KMS-11 (cell line): ENCODE measurements at regions not wholly inside any gene's neighbourhood (a gene's known extent, or its start where the extent isn't known, plus 50 kb on each side); places are given as distances from the start of the nearest gene placed in this dataset.
"Not testable (repeated sequence)": the region's sequence is repeated elsewhere in the genome, so short reads cannot be mapped to it uniquely, and the experiment has no call there.

ENCODE experiments used
- H2AFZ ChIP-seq: fragments of 200-600 bp; sonication (generic); 2 replicates; pipeline ENCODE4 v1.6.1; 2016; ENCODE audit warnings: antibody characterized with exemption, mixed run types, low read depth
- H3K27ac ChIP-seq: fragments of 200-600 bp; sonication (generic); 2 replicates; pipeline ENCODE4 v1.6.1; 2016; ENCODE audit warnings: mild to moderate bottlenecking, mixed run types
- H3K27me3 ChIP-seq: fragments of 200-600 bp; sonication (generic); 2 replicates; pipeline ENCODE4 v1.6.1; 2017; ENCODE audit warnings: mild to moderate bottlenecking, low read depth, mixed run types, moderate library complexity; ENCODE audit not compliant: insufficient read depth
- H3K36me3 ChIP-seq: fragments of 200-600 bp; sonication (generic); 2 replicates; pipeline ENCODE4 v1.6.1; 2017; ENCODE audit warnings: mild to moderate bottlenecking, mixed run types; ENCODE audit not compliant: insufficient read depth
- H3K4me1 ChIP-seq: fragments of 200-600 bp; sonication (generic); 2 replicates; pipeline ENCODE4 v1.6.1; 2016; ENCODE audit warnings: mild to moderate bottlenecking, low read depth, mixed run types; ENCODE audit not compliant: poor library complexity, severe bottlenecking
- H3K4me2 ChIP-seq: fragments of 200-600 bp; sonication (generic); 2 replicates; pipeline ENCODE4 v1.7.0; 2016; ENCODE audit warnings: mild to moderate bottlenecking, mixed run types
- H3K4me3 ChIP-seq: fragments of 200-600 bp; sonication (generic); IDR thresholded peaks from 2 replicates; pipeline ENCODE4 v1.6.1; 2017; ENCODE audit warnings: low read depth, low read length, mixed read lengths; ENCODE audit not compliant: insufficient read depth
- H3K79me2 ChIP-seq: fragments of 200-600 bp; sonication (generic); 2 replicates; pipeline ENCODE4 v1.6.1; 2016; ENCODE audit warnings: low read depth, mixed run types; ENCODE audit not compliant: insufficient read depth
- H3K9ac ChIP-seq: fragments of 200-600 bp; sonication (generic); 2 replicates; pipeline ENCODE4 v1.6.1; 2016; ENCODE audit warnings: mild to moderate bottlenecking, mixed run types
- H4K20me1 ChIP-seq: fragments of 200-600 bp; sonication (generic); 2 replicates; pipeline ENCODE4 v1.6.1; 2016; ENCODE audit warnings: mild to moderate bottlenecking, mixed run types; ENCODE audit not compliant: insufficient read depth
- CTCF ChIP-seq: fragments of 200-600 bp; sonication (generic); conservative IDR thresholded peaks from 2 replicates; pipeline ENCODE4 v1.6.1; 2017; ENCODE audit warnings: low read depth, mild to moderate bottlenecking, antibody characterized with exemption, low read length, moderate library complexity, mixed read lengths

GRCh38 chr2:149857344-149857743 lies 269.8 kb upstream of the MMADHC start:
- no peak for TF ChIP-seq CTCF
- Histone ChIP-seq H2AFZ (no peak overlapping the region), H4K20me1 (no peaks in the 10 kb centered on the region), H3K4me3 (no peak overlapping the region), H3K36me3 (no peaks in the 10 kb centered on the region), H3K27me3 (no peaks in the 10 kb centered on the region), H3K27ac (no peak overlapping the region), H3K4me2 (no peak overlapping the region), H3K9ac (no peak overlapping the region), H3K4me1 (peaks cover 46% of the 10 kb centered on the region), H3K79me2 (no peaks in the 10 kb centered on the region)

- H3K27ac ChIP-seq, H3K4me2 ChIP-seq, H3K27me3 ChIP-seq, H3K79me2 ChIP-seq, H4K20me1 ChIP-seq, H3K9ac ChIP-seq, H3K36me3 ChIP-seq, H2AFZ ChIP-seq, H3K4me3 ChIP-seq: not testable (repeated sequence)
- H3K4me1 ChIP-seq = peaks cover 36% of the 10 kb centered on the region
Observed at GRCh38 chr2:149855859-149856258, 268.3 kb upstream of the MMADHC start.

GRCh38 chr2:149849591-149849990 lies 262.0 kb upstream of the MMADHC start:
- H3K79me2 ChIP-seq = no peaks in the 10 kb centered on the region
- TF ChIP-seq CTCF = no peak
- H3K36me3 ChIP-seq = no peaks in the 10 kb centered on the region
- H2AFZ ChIP-seq = no peak overlapping the region
- H3K27me3 ChIP-seq = no peaks in the 10 kb centered on the region
- H3K9ac ChIP-seq = no peak overlapping the region
- H3K27ac ChIP-seq = no peak overlapping the region
- no peak overlapping the region for H3K4me3 ChIP-seq
- no peaks in the 10 kb centered on the region for H3K4me1 ChIP-seq
- H3K4me2 ChIP-seq = no peak overlapping the region
- H4K20me1 ChIP-seq = no peaks in the 10 kb centered on the region

GRCh38 chr2:149849136-149849535 lies 261.6 kb upstream of the MMADHC start:
- Histone ChIP-seq H3K79me2 (no peaks in the 10 kb centered on the region), H3K4me2 (no peak overlapping the region), H4K20me1 (no peaks in the 10 kb centered on the region), H3K9ac (no peak overlapping the region), H3K4me3 (no peak overlapping the region), H2AFZ (no peak overlapping the region), H3K36me3 (no peaks in the 10 kb centered on the region), H3K4me1 (no peaks in the 10 kb centered on the region), H3K27ac (no peak overlapping the region), H3K27me3 (no peaks in the 10 kb centered on the region)
- no peak for TF ChIP-seq CTCF

- Histone ChIP-seq H3K79me2 (no peaks in the 10 kb centered on the region), H4K20me1 (no peaks in the 10 kb centered on the region), H3K4me1 (no peaks in the 10 kb centered on the region), H3K27ac (no peak overlapping the region), H3K4me3 (no peak overlapping the region), H3K4me2 (no peak overlapping the region), H3K9ac (no peak overlapping the region), H2AFZ (no peak overlapping the region), H3K36me3 (no peaks in the 10 kb centered on the region), H3K27me3 (no peaks in the 10 kb centered on the region)
- TF ChIP-seq CTCF = no peak
Observed at GRCh38 chr2:149841396-149841795, 253.8 kb upstream of the MMADHC start.
